Lung (tissue), 11 donors: ENCODE measurements at regions not wholly inside any gene's neighbourhood (a gene's known extent, or its start where the extent isn't known, plus 50 kb on each side); places are given as distances from the start of the nearest gene placed in this dataset.

Experiments used
- ATAC-seq: fragments of 200-7000 bp; cut with Tn5 transposase; one replicate; pipeline ENCODE4 v1.9.1; 2020; ENCODE audit warnings: moderate number of reproducible peaks; ENCODE audit not compliant: insufficient read depth, low FRiP score
- DNase-seq, 3 donors: peaks; one replicate each; pipeline ENCODE4 v3.0.0-alpha.2; 2013 to 2017
- H3K27ac ChIP-seq, 2 donors: one replicate each; pipeline ENCODE4 v1.5.1; 2013; ENCODE audit warnings: mild to moderate bottlenecking in 2 of 2, moderate library complexity in 2 of 2, control low read depth in 1 of 2, inconsistent platforms in 1 of 2, low read depth in 1 of 2, low read length in 1 of 2
- H3K27me3 ChIP-seq, 3 donors: one replicate each; pipeline ENCODE4 v1.5.1; 2013; ENCODE audit warnings: low read length in 2 of 3; ENCODE audit not compliant: control insufficient read depth in 3 of 3, insufficient read depth in 3 of 3
- H3K36me3 ChIP-seq, 4 donors: one replicate each; pipeline ENCODE4 v1.5.1; 2013; ENCODE audit warnings: low read length in 4 of 4, mild to moderate bottlenecking in 1 of 4, moderate library complexity in 1 of 4; ENCODE audit not compliant: control insufficient read depth in 4 of 4, insufficient read depth in 4 of 4
- H3K4me1 ChIP-seq, 5 donors: one replicate each; pipeline ENCODE4 v1.5.1; 2013; ENCODE audit warnings: low read length in 5 of 5, mild to moderate bottlenecking in 2 of 5, moderate library complexity in 1 of 5; ENCODE audit not compliant: control insufficient read depth in 5 of 5, insufficient read depth in 5 of 5
- H3K4me3 ChIP-seq: one replicate; pipeline ENCODE4 v1.5.1; 2013; ENCODE audit warnings: mild to moderate bottlenecking, control low read depth, moderate library complexity
- H3K9ac ChIP-seq, 2 donors: one replicate each; pipeline ENCODE4 v1.5.1; 2013; ENCODE audit warnings: low read length in 2 of 2, control low read depth in 1 of 2; ENCODE audit not compliant: insufficient read depth in 1 of 2
- H3K9me3 ChIP-seq, 4 donors: one replicate each; pipeline ENCODE4 v1.5.1; 2013; ENCODE audit warnings: low read length in 3 of 4, mild to moderate bottlenecking in 1 of 4, moderate library complexity in 1 of 4; ENCODE audit not compliant: control insufficient read depth in 4 of 4, insufficient read depth in 3 of 4
- CTCF ChIP-seq: IDR thresholded peaks from 2 replicates; pipeline ENCODE4 v1.5.1; 2012; ENCODE audit warnings: mild to moderate bottlenecking; ENCODE audit errors: control extremely low read depth, extremely low read depth
- WGBS, 2 donors: extraction: QIAGEN DNeasy Blood & Tissue Kit; methylation state at CpG; one replicate each; pipeline ENCODE4 v1.1.7; 2013; 5-methylcytosine and 5-hydroxymethylcytosine counted together
- donor health status: control.
- donor health status: control.
- donor health status: Bipolar disorder and iron deficiency.
- donor health status: healthy.
- donor health status: DM: yes; HTN: yes; CAD: no.

DNA sequence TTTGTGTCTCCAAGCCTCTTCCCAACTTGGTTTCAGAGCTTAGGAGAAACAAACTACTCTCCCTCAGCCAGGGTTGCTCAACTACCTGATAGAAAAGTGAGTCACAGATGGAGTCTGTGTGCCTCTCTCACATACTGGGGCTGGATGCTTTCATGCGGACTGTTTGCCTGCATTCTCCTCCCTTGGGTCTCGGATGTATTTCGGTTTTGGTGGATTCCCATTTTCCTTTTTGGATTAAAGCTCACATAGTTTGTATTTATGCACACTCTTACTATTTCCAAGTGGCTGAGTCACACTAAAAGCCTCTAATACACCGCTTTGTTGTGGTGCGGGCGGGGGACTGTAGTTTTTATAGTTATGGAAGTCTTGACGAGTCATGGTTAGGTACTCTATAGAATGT lies 505.4 kb downstream of the LRFN5 start:
- Histone ChIP-seq H3K27ac (no peak overlapping the region), H3K9ac (no peak overlapping the region), H3K4me1 (no peaks in the 10 kb centered on the region), H3K36me3 (no peaks in the 10 kb centered on the region), H3K9me3 (peaks cover 0 to 22% (median 6%) of the 10 kb centered on the region in 4 donors), H3K4me3 (no peak overlapping the region), H3K27me3 (no peaks in the 10 kb centered on the region)
- no peak for TF ChIP-seq CTCF
- ATAC-seq (no peak), DNase-seq (no peak)
- 87 to 90% methylated on average over 7 of the region's 7 CpGs for WGBS, 2 donors

GRCh38 chr14:42111355-42111754 lies 504.7 kb downstream of the LRFN5 start:
- ATAC-seq (no peak), DNase-seq (no peak)
- H3K9me3 ChIP-seq = peaks cover 0 to 22% (median 6%) of the 10 kb centered on the region in 4 donors
- no peaks in the 10 kb centered on the region for H3K4me1 ChIP-seq
- H3K27ac ChIP-seq = no peak overlapping the region
- no peak overlapping the region for H3K4me3 ChIP-seq
- WGBS, 2 donors = 82 to 87% methylated on average over 2 of the region's 2 CpGs
- no peaks in the 10 kb centered on the region for H3K27me3 ChIP-seq
- TF ChIP-seq CTCF = no peak
- no peak overlapping the region for H3K9ac ChIP-seq
- H3K36me3 ChIP-seq = no peaks in the 10 kb centered on the region

- no peaks in the 10 kb centered on the region for H3K36me3 ChIP-seq
- WGBS, 2 donors = 52 to 67% methylated on average over 1 of the region's 1 CpG
- ATAC-seq (no peak), DNase-seq (peak in 2 of 3 donors; percentile 10 to 20)
- H3K4me1 ChIP-seq = no peaks in the 10 kb centered on the region
- no peaks in the 10 kb centered on the region for H3K27me3 ChIP-seq
- no peak for TF ChIP-seq CTCF
- H3K9me3 ChIP-seq = peaks cover 0 to 22% (median 6%) of the 10 kb centered on the region in 4 donors
- no peak overlapping the region for H3K4me3 ChIP-seq
- H3K9ac ChIP-seq = no peak overlapping the region
- H3K27ac ChIP-seq = no peak overlapping the region
Observed at GRCh38 chr14:42110167-42110566, 503.5 kb downstream of the LRFN5 start.

- Histone ChIP-seq H3K4me1 (no peaks in the 10 kb centered on the region), H3K9ac (no peak overlapping the region), H3K9me3 (no peaks in the 10 kb centered on the region), H3K4me3 (no peak overlapping the region), H3K27ac (no peak overlapping the region), H3K27me3 (no peaks in the 10 kb centered on the region), H3K36me3 (no peaks in the 10 kb centered on the region)
- 88 to 92% methylated on average over 2 of the region's 2 CpGs for WGBS, 2 donors
- DNase-seq (no peak), ATAC-seq (no peak)
- no peak for TF ChIP-seq CTCF
Observed at GRCh38 chr14:42095155-42095554, 488.5 kb downstream of the LRFN5 start.
